PFSK-1 (cell line): ENCODE measurements at regions not wholly inside any gene's neighbourhood (a gene's known extent, or its start where the extent isn't known, plus 50 kb on each side); places are given as distances from the start of the nearest gene placed in this dataset.

Source experiments
- FOXP2 ChIP-seq: optimal IDR thresholded peaks from 2 replicates; pipeline ENCODE3; 2011; ENCODE audit warnings: borderline replicate concordance, control low read depth, inconsistent platforms; ENCODE audit not compliant: insufficient read depth; ENCODE audit errors: extremely low read length, extremely low read depth
- POLR2AphosphoS5 ChIP-seq: IDR thresholded peaks from 2 replicates; pipeline ENCODE4 v1.6.1; 2012; ENCODE audit warnings: low read depth, mild to moderate bottlenecking, control low read depth, low read length, moderate library complexity
- SIN3A ChIP-seq: IDR thresholded peaks from 2 replicates; pipeline ENCODE4 v1.6.1; 2012; ENCODE audit warnings: mild to moderate bottlenecking, low read length, moderate library complexity, borderline replicate concordance; ENCODE audit not compliant: insufficient read depth
- TAF1 ChIP-seq: IDR thresholded peaks from 2 replicates; pipeline ENCODE4 v1.6.1; 2012; ENCODE audit warnings: low read length, control low read depth, borderline replicate concordance; ENCODE audit not compliant: insufficient read depth
- TF ChIP-seq, protein P1 (sequence below), 2 experiments: IDR thresholded peaks; 2 replicates each; pipeline versions ENCODE4 v1.6.1 to v1.8.0; 2011 to 2012; ENCODE audit warnings: low read depth in 2 of 2, low read length in 2 of 2, control low read depth in 1 of 2, inconsistent platforms in 1 of 2, mild to moderate bottlenecking in 1 of 2, moderate library complexity in 1 of 2; ENCODE audit not compliant: insufficient read depth in 1 of 2

DNA sequence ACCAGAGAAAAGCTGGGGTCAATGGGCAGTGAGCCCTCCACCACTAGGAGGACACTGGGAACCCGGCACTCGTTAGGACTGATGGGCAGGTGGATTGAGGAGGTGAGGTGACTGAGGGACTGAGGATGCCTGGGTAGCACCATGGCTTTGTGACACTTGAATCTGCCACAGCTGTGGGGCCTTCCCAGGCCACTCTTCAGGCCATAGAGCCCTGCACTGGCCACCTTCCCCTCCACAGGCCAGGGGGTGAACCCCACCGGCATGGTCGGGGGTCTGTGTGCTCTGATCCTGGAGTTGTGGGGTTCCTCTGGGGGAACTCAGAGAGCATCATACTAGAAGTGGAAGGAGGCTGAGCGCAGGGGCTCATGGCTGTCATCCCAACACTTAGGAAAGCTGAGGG is 423.5 kb downstream of the ZNF536 start:
- TF ChIP-seq, protein P1, sequence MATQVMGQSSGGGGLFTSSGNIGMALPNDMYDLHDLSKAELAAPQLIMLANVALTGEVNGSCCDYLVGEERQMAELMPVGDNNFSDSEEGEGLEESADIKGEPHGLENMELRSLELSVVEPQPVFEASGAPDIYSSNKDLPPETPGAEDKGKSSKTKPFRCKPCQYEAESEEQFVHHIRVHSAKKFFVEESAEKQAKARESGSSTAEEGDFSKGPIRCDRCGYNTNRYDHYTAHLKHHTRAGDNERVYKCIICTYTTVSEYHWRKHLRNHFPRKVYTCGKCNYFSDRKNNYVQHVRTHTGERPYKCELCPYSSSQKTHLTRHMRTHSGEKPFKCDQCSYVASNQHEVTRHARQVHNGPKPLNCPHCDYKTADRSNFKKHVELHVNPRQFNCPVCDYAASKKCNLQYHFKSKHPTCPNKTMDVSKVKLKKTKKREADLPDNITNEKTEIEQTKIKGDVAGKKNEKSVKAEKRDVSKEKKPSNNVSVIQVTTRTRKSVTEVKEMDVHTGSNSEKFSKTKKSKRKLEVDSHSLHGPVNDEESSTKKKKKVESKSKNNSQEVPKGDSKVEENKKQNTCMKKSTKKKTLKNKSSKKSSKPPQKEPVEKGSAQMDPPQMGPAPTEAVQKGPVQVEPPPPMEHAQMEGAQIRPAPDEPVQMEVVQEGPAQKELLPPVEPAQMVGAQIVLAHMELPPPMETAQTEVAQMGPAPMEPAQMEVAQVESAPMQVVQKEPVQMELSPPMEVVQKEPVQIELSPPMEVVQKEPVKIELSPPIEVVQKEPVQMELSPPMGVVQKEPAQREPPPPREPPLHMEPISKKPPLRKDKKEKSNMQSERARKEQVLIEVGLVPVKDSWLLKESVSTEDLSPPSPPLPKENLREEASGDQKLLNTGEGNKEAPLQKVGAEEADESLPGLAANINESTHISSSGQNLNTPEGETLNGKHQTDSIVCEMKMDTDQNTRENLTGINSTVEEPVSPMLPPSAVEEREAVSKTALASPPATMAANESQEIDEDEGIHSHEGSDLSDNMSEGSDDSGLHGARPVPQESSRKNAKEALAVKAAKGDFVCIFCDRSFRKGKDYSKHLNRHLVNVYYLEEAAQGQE (IDR thresholded peaks at IDR 0.05; ENCODE audit: insufficient read depth in 1 of 2, low read depth in 2 of 2, low read length in 2 of 2) = no peak
- TF ChIP-seq FOXP2 = no peak
- TF ChIP-seq POLR2AphosphoS5 = no peak

DNA sequence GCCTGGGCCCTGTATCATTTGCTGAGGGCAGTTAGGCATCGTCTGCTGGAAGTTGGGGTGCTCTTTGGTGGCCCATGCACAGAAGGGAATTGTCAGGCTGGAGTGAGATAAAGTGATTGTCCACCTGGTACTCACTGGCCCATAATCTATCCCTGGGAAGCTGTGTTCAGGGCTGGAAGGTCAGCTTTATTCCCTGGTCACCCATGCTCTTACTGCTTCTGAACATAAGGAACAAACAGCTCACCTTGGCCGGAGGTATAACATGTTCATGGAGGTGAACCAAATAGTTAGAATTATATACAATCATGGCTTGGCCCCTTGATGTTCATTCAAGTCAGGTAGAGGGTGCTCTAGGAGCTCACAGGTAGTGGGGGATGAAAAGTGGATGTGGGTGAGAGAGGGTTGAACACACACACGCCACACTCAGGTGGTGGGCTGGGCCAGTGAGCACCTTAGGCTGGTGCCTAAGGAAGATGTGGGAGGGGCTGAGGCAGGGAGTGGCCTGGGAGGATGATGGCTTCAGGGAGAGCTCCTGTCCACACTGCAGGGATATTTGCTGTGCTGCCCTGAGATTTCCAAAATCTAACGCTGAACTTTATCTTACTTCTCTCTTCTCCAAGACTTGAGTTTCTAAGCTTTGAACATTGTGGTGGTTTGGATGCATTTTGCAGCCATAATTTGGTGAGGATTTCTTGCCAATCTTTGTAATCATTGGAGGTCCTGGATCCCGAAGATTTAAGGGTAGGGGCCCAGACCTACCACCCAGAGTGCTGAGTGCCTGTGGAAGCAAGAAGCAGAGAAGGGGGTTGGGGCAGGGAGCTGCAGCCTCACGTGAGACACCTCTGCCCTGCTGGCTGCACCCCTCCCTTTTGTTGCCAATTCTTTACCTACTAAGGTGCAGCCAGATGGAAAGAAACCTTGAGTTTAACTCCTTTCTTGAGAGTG is 420.6 kb downstream of the ZNF536 start:
- TF ChIP-seq SIN3A (no peak), TAF1 (no peak), FOXP2 (no peak)

DNA sequence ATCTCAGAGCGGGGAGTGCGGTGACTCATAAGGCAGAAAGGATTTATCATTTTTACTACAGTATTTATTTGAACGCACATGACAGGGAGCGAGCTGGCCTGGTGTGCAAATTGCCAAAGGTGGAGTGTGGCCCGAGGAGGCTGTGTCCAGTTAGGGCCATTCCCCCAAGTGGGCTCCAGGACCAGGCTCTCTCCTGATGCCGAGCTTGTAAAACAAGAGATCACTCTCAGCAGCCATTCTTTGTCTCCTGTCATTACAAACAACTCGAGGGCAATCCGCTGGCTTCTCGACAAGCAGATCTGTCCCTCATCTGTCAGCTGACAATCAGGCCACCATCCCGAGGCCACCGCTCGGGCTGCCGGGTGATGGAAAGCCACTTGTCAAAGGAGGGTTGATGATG is 418.9 kb downstream of the ZNF536 start:
- TF ChIP-seq SIN3A = no peak
- no peak for TF ChIP-seq POLR2AphosphoS5
- no peak for TF ChIP-seq FOXP2
- TF ChIP-seq, protein P1 (IDR thresholded peaks at IDR 0.05; ENCODE audit: insufficient read depth in 1 of 2, low read depth in 2 of 2, low read length in 2 of 2) = no peak

DNA sequence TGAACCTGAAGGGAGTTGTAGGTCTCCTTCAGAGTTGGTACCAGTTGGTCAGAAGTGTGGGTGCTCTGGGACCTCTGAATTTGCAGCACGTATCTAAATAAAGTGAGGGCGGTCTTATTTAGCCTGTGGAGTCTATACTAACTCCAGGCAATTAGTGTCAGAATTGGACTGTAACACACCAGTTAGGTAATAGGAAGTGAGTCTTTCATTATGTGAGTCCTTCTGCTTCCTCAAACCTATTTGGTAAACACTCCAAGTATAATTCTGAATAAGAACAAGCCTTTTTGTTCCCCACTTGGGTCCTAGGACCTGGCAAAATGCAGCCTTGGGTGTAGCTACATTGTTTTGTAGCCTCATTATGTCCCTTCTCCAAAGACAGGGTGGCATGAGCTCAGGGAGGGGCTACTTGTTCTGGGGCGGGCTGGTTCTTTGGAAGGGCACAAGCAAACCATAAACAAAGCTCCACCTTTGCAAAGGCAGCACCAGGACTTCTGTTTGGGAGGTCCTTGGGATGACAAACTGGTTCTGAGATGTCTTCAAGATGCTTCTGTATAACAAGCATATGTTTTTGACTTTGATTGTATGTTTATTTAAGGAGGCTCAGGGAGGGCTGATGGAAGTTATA is 418.0 kb downstream of the ZNF536 start:
- TF ChIP-seq FOXP2 = no peak
- TF ChIP-seq POLR2AphosphoS5 = no peak
- no peak for TF ChIP-seq TAF1
- TF ChIP-seq SIN3A = no peak
- TF ChIP-seq, protein P1 (IDR thresholded peaks at IDR 0.05; ENCODE audit: insufficient read depth in 1 of 2, low read depth in 2 of 2, low read length in 2 of 2) = no peak

DNA sequence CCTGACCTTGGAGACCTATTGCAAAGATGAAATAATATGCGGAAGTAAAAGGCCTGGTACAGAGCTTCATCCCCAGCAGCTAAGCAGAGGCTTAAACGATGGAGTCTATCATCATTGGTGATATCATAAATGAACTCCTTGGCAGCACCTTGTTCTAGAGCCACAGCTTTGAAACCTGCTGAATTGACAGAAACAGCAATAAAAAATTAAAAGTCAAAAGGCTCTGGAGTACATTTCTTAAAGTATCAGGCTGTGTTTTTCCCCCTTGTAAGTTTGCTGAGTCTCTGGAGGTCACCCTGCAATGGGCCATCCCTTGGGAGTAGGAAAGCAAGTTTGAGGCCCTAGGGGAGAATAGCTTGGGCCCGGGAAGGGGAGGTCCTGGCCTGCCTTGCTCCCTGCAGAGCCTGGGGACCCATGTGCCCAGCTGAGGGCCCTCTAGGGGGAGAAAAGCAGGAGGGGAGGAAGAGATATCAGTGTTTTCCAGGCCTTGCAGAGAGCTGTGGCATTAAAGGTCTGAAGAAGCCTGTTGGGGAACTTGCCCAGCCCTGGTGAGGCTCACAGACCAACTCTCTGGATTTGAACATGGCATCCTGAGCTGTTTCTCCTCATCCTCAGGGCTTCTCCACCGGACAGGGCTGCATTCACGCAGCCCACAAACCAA is 416.1 kb downstream of the ZNF536 start:
- TF ChIP-seq FOXP2 = no peak
- TF ChIP-seq, protein P1 (IDR thresholded peaks at IDR 0.05; ENCODE audit: insufficient read depth in 1 of 2, low read depth in 2 of 2, low read length in 2 of 2) = no peak
- no peak for TF ChIP-seq POLR2AphosphoS5
- TF ChIP-seq TAF1 = no peak
- no peak for TF ChIP-seq SIN3A
